Activated gamma-delta T cell treated with anti-CD3 and anti-CD28 coated beads, Interleukin-2, amount 50 U/mL, for 16 hours (primary cell): ENCODE measurements at regions not wholly inside any gene's neighbourhood (a gene's known extent, or its start where the extent isn't known, plus 50 kb on each side); places are given as distances from the start of the nearest gene placed in this dataset.

Experiments
- DNase-seq: peaks from one replicate; pipeline ENCODE4 v3.0.0-alpha.2; 2020; ENCODE audit warnings: low read depth

GRCh38 chr6:170160628-170161611 lies 130.0 kb downstream of the DLL1 start:
- no peak for DNase-seq

- DNase-seq: no peak
Observed at GRCh38 chr6:170160031-170160627, 130.7 kb downstream of the DLL1 start.

GRCh38 chr6:170159022-170159965 lies 131.6 kb downstream of the DLL1 start:
- no peak for DNase-seq

GRCh38 chr6:170158296-170159021 lies 132.4 kb downstream of the DLL1 start:
- DNase-seq: no peak

- DNase-seq: no peak
Observed at GRCh38 chr6:170157567-170158218, 133.2 kb downstream of the DLL1 start.

GRCh38 chr6:170156448-170157375 lies 134.2 kb downstream of the DLL1 start:
- no peak for DNase-seq

- DNase-seq: no peak
Observed at GRCh38 chr6:170155464-170156196, 135.2 kb downstream of the DLL1 start.

- DNase-seq: no peak
Observed at GRCh38 chr6:170153436-170154319, 137.2 kb downstream of the DLL1 start.

- no peak for DNase-seq
Observed at GRCh38 chr6:170152989-170153388, 137.9 kb downstream of the DLL1 start.

GRCh38 chr6:170152124-170152926 lies 138.6 kb downstream of the DLL1 start:
- DNase-seq: no peak

- no peak for DNase-seq
Observed at GRCh38 chr6:170151804-170152123, 139.1 kb downstream of the DLL1 start.

GRCh38 chr6:170151321-170151771 lies 139.5 kb downstream of the DLL1 start:
- no peak for DNase-seq

GRCh38 chr6:170150590-170150945 lies 140.3 kb downstream of the DLL1 start:
- DNase-seq: no peak

- no peak for DNase-seq
Observed at GRCh38 chr6:170149681-170150589, 140.9 kb downstream of the DLL1 start.

GRCh38 chr6:170148709-170149470 lies 142.0 kb downstream of the DLL1 start:
- no peak for DNase-seq
